Sigmoid colon (tissue), 3 donors: ENCODE measurements at regions not wholly inside any gene's neighbourhood (a gene's known extent, or its start where the extent isn't known, plus 50 kb on each side); places are given as distances from the start of the nearest gene placed in this dataset.

Experiments used
- POLR2A ChIP-seq, 2 donors: fragments of 450-650 bp; IDR thresholded peaks; one replicate each; pipeline ENCODE4 v1.6.1; 2016; ENCODE audit warnings: antibody characterized with exemption in 2 of 2, mild to moderate bottlenecking in 2 of 2, moderate library complexity in 2 of 2
- TF ChIP-seq, protein P1 (sequence below), 4 experiments: fragments of 450-650 bp in 3 of 4; fragments of 200-600 bp in 1 of 4; IDR thresholded peaks; one replicate each; pipeline ENCODE4 v1.5.1; 2016 to 2019; ENCODE audit warnings: antibody characterized with exemption in 4 of 4, mild to moderate bottlenecking in 3 of 4, moderate library complexity in 2 of 4

DNA sequence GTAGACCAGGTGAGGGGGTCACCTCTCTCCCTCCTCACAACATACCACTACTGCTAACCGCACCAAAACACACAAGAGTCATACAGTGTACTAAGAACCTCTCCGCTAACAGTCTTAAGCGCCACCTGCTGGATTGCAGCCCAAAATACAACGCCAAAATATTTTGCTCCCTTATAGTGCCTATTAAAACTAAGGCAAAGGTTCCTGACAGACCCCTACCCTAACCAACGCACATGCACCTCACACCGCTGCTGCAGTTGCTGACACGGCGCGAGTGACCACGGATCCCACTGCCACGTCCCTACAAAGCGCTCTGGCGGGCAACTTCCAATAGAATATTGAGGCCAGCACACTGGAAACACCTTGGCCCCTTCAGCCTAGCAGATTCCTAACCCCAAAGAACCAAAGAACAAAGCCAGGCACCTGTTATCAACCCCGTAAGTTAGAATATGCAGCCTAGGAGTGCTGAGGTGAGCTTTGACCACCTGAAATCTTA lies 563.6 kb upstream of the SEMA3D start:
- TF ChIP-seq, protein P1, sequence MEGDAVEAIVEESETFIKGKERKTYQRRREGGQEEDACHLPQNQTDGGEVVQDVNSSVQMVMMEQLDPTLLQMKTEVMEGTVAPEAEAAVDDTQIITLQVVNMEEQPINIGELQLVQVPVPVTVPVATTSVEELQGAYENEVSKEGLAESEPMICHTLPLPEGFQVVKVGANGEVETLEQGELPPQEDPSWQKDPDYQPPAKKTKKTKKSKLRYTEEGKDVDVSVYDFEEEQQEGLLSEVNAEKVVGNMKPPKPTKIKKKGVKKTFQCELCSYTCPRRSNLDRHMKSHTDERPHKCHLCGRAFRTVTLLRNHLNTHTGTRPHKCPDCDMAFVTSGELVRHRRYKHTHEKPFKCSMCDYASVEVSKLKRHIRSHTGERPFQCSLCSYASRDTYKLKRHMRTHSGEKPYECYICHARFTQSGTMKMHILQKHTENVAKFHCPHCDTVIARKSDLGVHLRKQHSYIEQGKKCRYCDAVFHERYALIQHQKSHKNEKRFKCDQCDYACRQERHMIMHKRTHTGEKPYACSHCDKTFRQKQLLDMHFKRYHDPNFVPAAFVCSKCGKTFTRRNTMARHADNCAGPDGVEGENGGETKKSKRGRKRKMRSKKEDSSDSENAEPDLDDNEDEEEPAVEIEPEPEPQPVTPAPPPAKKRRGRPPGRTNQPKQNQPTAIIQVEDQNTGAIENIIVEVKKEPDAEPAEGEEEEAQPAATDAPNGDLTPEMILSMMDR (IDR thresholded peaks at IDR 0.05): peak in 2 of 4 experiments; percentile 31 to 34
- TF ChIP-seq POLR2A (IDR thresholded peaks at IDR 0.05): no peak
